Keratinocyte (primary cell): ENCODE measurements at regions not wholly inside any gene's neighbourhood (a gene's known extent, or its start where the extent isn't known, plus 50 kb on each side); places are given as distances from the start of the nearest gene placed in this dataset.
"Not testable (repeated sequence)": the region's sequence is repeated elsewhere in the genome, so short reads cannot be mapped to it uniquely, and the experiment has no call there.

Source experiments
- DNase-seq: peaks from one replicate; pipeline ENCODE4 v3.0.0-alpha.2; 2011; ENCODE audit warnings: low read depth, missing footprints, low spot score
- FAIRE-seq: peaks from 2 replicates; lab custom pipeline; 2011; peaks lifted over from hg19 to GRCh38; lab: Jason Lieb, UNC
- H2AFZ ChIP-seq: 2 replicates; pipeline ENCODE4 v1.6.0; 2012; ENCODE audit warnings: low read length, control low read depth, inconsistent platforms; ENCODE audit not compliant: control insufficient read depth
- H3K27ac ChIP-seq: 2 replicates; pipeline ENCODE4 v1.5.1; 2011; ENCODE audit warnings: low read length; ENCODE audit not compliant: control insufficient read depth, insufficient read depth
- H3K27me3 ChIP-seq: 3 replicates; pipeline ENCODE4 v1.6.0; 2011; ENCODE audit warnings: low read length; ENCODE audit not compliant: control insufficient read depth, insufficient read depth; ENCODE audit errors: extremely low read depth
- H3K36me3 ChIP-seq, 2 experiments: 2 replicates in 1 of 2; 3 replicates in 1 of 2; pipeline ENCODE4 v1.5.1; 2011; ENCODE audit warnings: low read length in 2 of 2, mild to moderate bottlenecking in 1 of 2; ENCODE audit not compliant: control insufficient read depth in 2 of 2, insufficient read depth in 2 of 2; ENCODE audit errors: extremely low read depth in 1 of 2
- H3K4me1 ChIP-seq: 3 replicates; pipeline ENCODE4 v1.5.1; 2011; ENCODE audit warnings: low read length; ENCODE audit not compliant: control insufficient read depth, insufficient read depth; ENCODE audit errors: extremely low read depth
- H3K4me2 ChIP-seq: 3 replicates; pipeline ENCODE4 v1.6.0; 2011; ENCODE audit warnings: low read depth, low read length; ENCODE audit not compliant: control insufficient read depth, insufficient read depth; ENCODE audit errors: extremely low read depth
- H3K4me3 ChIP-seq, 3 experiments: fragments of 200-600 bp in 1 of 3; sonication (generic) in 1 of 3; 2 replicates in 2 of 3; 3 replicates in 1 of 3; pipeline ENCODE4 v1.5.1; 2011 to 2016; ENCODE audit warnings: low read length in 3 of 3, mild to moderate bottlenecking in 3 of 3, control low read depth in 2 of 3, inconsistent platforms in 1 of 3, low read depth in 1 of 3, mixed read lengths in 1 of 3, mixed run types in 1 of 3, moderate library complexity in 1 of 3; ENCODE audit not compliant: control insufficient read depth in 2 of 3, insufficient read depth in 2 of 3; ENCODE audit errors: extremely low read depth in 1 of 3
- H3K79me2 ChIP-seq: 2 replicates; pipeline ENCODE4 v1.6.0; 2012; ENCODE audit warnings: low read length; ENCODE audit not compliant: control insufficient read depth, insufficient read depth
- H3K9ac ChIP-seq: 3 replicates; pipeline ENCODE4 v1.6.0; 2011; ENCODE audit warnings: low read length; ENCODE audit not compliant: control insufficient read depth, insufficient read depth; ENCODE audit errors: extremely low read depth
- H3K9me1 ChIP-seq: 3 replicates; pipeline ENCODE4 v1.6.0; 2011; ENCODE audit warnings: low read length; ENCODE audit not compliant: control insufficient read depth, insufficient read depth; ENCODE audit errors: extremely low read depth
- H3K9me3 ChIP-seq: 2 replicates; pipeline ENCODE4 v1.5.1; 2012; ENCODE audit warnings: low read depth, low read length; ENCODE audit not compliant: control insufficient read depth
- H4K20me1 ChIP-seq: 3 replicates; pipeline ENCODE4 v1.6.0; 2011; ENCODE audit warnings: low read length; ENCODE audit not compliant: control insufficient read depth, insufficient read depth; ENCODE audit errors: extremely low read depth
- EZH2 ChIP-seq: IDR thresholded peaks from one replicate; pipeline ENCODE4 v1.6.1; 2012; ENCODE audit warnings: inconsistent platforms, mild to moderate bottlenecking, low read length, moderate library complexity
- dilution Hi-C: fragments of 300-500 bp; cut with MboI; formaldehyde crosslinking; loops from one replicate; pipeline ENCODE4 v1.7.0; 2020; ENCODE audit warnings: low sequenced_read_pairs; ENCODE audit not compliant: extremely low pct_ligation_motif_present
- TF ChIP-seq, protein P1 (sequence below), 3 experiments: IDR thresholded peaks in 1 of 3; conservative IDR thresholded peaks in 1 of 3; optimal IDR thresholded peaks in 1 of 3; 2 replicates in 2 of 3; 3 replicates in 1 of 3; pipeline versions ENCODE3 to v1.5.1; 2011; ENCODE audit warnings: low read length in 3 of 3, mild to moderate bottlenecking in 3 of 3, moderate library complexity in 2 of 3, control low read depth in 1 of 3, inconsistent platforms in 1 of 3; ENCODE audit not compliant: insufficient read depth in 2 of 3; ENCODE audit errors: extremely low read depth in 1 of 3

DNA sequence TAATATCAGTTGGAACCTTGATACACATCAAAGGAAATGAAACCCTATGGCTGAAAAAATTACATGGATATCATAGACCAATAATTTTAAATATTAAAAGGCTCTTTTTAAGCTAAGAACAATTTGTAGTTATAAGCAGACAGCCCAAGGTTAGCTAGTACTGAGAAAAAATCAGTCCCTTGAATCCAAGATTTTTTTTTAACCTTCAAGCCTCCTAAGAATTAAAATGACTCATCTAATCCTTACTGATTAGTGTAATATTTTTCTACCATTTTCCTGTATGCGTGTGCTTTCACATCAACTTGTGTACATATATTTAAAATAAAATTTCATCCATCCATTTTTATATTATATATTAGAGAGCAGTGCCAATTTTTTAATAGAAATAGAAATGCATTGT lies 1004.9 kb upstream of the ZEB2 start:
- Histone ChIP-seq H3K4me2 (no peak overlapping the region), H3K36me3 (no peaks in the 10 kb centered on the region), H3K9ac (no peak overlapping the region), H4K20me1 (no peaks in the 10 kb centered on the region), H3K4me3 (no peak overlapping the region), H3K79me2 (no peaks in the 10 kb centered on the region), H3K27me3 (no peaks in the 10 kb centered on the region), H3K9me1 (no peaks in the 10 kb centered on the region), H2AFZ (no peak overlapping the region), H3K27ac (no peak overlapping the region), H3K9me3 (no peaks in the 10 kb centered on the region), H3K4me1 (no peaks in the 10 kb centered on the region)
- FAIRE-seq (no peak), DNase-seq (no peak)
- dilution Hi-C loops, result no loop called here
- TF ChIP-seq EZH2, result no peak
- TF ChIP-seq, protein P1, sequence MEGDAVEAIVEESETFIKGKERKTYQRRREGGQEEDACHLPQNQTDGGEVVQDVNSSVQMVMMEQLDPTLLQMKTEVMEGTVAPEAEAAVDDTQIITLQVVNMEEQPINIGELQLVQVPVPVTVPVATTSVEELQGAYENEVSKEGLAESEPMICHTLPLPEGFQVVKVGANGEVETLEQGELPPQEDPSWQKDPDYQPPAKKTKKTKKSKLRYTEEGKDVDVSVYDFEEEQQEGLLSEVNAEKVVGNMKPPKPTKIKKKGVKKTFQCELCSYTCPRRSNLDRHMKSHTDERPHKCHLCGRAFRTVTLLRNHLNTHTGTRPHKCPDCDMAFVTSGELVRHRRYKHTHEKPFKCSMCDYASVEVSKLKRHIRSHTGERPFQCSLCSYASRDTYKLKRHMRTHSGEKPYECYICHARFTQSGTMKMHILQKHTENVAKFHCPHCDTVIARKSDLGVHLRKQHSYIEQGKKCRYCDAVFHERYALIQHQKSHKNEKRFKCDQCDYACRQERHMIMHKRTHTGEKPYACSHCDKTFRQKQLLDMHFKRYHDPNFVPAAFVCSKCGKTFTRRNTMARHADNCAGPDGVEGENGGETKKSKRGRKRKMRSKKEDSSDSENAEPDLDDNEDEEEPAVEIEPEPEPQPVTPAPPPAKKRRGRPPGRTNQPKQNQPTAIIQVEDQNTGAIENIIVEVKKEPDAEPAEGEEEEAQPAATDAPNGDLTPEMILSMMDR (optimal IDR thresholded peaks at IDR 0.05 in 1 of 3, IDR thresholded peaks at IDR 0.05 in 1 of 3, conservative IDR thresholded peaks at IDR 0.05 in 1 of 3; ENCODE audit: extremely low read depth in 1 of 3, insufficient read depth in 2 of 3, low read length in 3 of 3), result no peak

DNA sequence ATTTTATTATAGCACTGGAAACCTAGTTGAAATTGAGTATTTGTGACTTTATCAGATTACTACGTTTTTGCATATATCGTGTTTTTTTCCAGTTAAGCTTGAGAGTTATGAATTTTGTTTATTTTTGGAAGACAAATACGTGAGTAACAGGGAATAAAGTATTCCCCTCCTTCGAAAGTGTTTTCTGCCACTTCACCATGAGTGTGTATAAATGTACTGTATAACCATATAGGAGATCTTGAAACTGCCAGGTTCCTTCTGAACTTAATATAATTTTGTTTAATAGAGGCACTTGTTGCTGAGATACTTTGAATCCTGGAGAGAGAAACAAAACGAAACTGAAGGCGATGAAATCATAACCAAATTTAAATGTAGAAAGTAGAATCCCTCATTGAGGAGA lies 1004.4 kb upstream of the ZEB2 start:
- TF ChIP-seq, protein P1 (optimal IDR thresholded peaks at IDR 0.05 in 1 of 3, IDR thresholded peaks at IDR 0.05 in 1 of 3, conservative IDR thresholded peaks at IDR 0.05 in 1 of 3; ENCODE audit: extremely low read depth in 1 of 3, insufficient read depth in 2 of 3, low read length in 3 of 3), result no peak
- TF ChIP-seq EZH2, result no peak
- H3K4me1 ChIP-seq, result no peaks in the 10 kb centered on the region
- H3K4me3 ChIP-seq, result no peak overlapping the region
- H3K27me3 ChIP-seq, result no peaks in the 10 kb centered on the region
- no peaks in the 10 kb centered on the region for H3K9me1 ChIP-seq
- H4K20me1 ChIP-seq, result no peaks in the 10 kb centered on the region
- no peak overlapping the region for H3K27ac ChIP-seq
- H3K79me2 ChIP-seq, result no peaks in the 10 kb centered on the region
- H3K4me2 ChIP-seq, result no peak overlapping the region
- H3K36me3 ChIP-seq, result no peaks in the 10 kb centered on the region
- H2AFZ ChIP-seq, result no peak overlapping the region
- H3K9ac ChIP-seq, result no peak overlapping the region
- FAIRE-seq (no peak), DNase-seq (no peak)
- dilution Hi-C loops, result no loop called here
- no peaks in the 10 kb centered on the region for H3K9me3 ChIP-seq

DNA sequence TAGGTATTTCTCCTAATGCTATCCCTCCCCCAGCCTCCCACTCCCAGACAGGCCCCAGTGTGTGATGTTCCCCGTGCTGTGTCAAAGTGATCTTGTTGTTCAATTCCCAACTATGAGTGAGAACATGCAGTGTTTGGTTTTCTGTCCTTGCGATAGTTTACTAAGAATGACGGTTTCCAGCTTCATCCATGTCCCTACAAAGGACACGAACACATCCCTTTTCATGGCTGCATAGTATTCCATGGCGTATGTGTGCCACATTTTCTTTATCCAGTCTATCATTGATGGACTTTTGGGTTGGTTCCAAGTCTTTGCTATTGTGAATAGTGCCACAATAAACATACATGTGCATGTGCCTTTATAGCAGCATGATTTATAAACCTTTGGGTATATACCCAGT lies 999.3 kb upstream of the ZEB2 start:
- H3K4me2 ChIP-seq, H3K9ac ChIP-seq, H3K4me1 ChIP-seq, H2AFZ ChIP-seq, H3K36me3 ChIP-seq, H3K27me3 ChIP-seq, H3K79me2 ChIP-seq, H4K20me1 ChIP-seq, H3K9me3 ChIP-seq, FAIRE-seq, H3K9me1 ChIP-seq, DNase-seq, H3K4me3 ChIP-seq, H3K27ac ChIP-seq, dilution Hi-C loops: not testable (repeated sequence)
